GM12865 (cell line): ENCODE measurements at regions not wholly inside any gene's neighbourhood (a gene's known extent, or its start where the extent isn't known, plus 50 kb on each side); places are given as distances from the start of the nearest gene placed in this dataset.
A peak's percentile ranks its signal among the peaks of the same experiment; 100 is the strongest.

Source experiments
- DNase-seq: peaks from one replicate; pipeline ENCODE4 v3.0.0; 2010; ENCODE audit warnings: low read depth
- H3K4me3 ChIP-seq: 2 replicates; pipeline ENCODE4 v1.5.1; 2011; ENCODE audit warnings: mild to moderate bottlenecking, low read depth, low read length, control low read depth
- TF ChIP-seq, protein P1 (sequence below): IDR thresholded peaks from 2 replicates; pipeline ENCODE4 v1.5.1; 2011; ENCODE audit warnings: low read length, control low read depth, low read depth, inconsistent platforms; ENCODE audit not compliant: insufficient read depth; ENCODE audit errors: missing control alignments

DNA sequence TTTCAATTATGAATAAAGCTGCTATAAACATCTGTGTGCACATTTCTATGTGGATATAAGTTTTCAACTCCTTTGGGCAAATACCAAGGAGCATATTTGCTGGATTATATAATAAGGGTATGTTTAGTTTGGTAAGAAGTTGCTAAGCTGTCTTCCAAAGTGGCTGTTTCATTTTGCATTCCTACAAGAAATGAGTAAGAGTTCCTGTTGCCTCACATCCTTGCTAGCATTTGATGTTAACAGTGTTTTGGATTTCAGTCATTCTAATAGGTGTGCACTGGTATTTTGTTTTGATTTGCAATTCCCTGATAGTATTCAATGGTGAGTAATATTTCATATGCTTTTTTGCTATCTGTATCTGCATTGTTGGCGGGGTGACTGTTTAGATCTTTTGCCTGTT is 120.7 kb upstream of the MDFIC2 start:
- H3K4me3 ChIP-seq, result no peak overlapping the region
- TF ChIP-seq, protein P1, sequence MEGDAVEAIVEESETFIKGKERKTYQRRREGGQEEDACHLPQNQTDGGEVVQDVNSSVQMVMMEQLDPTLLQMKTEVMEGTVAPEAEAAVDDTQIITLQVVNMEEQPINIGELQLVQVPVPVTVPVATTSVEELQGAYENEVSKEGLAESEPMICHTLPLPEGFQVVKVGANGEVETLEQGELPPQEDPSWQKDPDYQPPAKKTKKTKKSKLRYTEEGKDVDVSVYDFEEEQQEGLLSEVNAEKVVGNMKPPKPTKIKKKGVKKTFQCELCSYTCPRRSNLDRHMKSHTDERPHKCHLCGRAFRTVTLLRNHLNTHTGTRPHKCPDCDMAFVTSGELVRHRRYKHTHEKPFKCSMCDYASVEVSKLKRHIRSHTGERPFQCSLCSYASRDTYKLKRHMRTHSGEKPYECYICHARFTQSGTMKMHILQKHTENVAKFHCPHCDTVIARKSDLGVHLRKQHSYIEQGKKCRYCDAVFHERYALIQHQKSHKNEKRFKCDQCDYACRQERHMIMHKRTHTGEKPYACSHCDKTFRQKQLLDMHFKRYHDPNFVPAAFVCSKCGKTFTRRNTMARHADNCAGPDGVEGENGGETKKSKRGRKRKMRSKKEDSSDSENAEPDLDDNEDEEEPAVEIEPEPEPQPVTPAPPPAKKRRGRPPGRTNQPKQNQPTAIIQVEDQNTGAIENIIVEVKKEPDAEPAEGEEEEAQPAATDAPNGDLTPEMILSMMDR, result no peak
- no peak for DNase-seq

- TF ChIP-seq, protein P1, result no peak
- no peak for DNase-seq
- no peak overlapping the region for H3K4me3 ChIP-seq
Measured at GRCh38 chr3:70431911-70432310, 119.5 kb upstream of the MDFIC2 start.

GRCh38 chr3:70426071-70426470 is 113.6 kb upstream of the MDFIC2 start:
- TF ChIP-seq, protein P1, result no peak
- no peak overlapping the region for H3K4me3 ChIP-seq
- no peak for DNase-seq

DNA sequence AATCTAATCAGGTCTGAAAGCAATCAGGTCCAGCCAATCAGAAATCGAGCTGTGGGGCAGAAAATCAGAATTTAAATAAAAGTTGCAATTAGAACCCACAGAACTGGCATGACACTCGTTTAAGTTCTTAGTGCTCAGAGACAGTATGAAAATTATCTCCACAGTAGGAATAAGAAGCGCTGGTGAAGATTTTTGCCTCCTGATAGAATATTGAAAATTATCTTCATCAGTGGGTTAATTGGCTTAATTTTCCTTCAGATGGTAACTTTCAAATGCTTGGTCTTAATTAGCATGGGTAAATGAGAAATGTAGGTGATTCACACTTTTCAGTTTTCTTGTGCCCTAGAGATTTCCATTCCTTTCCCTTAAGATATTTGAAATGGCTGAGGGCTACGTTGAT is 109.1 kb upstream of the MDFIC2 start:
- DNase-seq, result no peak
- H3K4me3 ChIP-seq, result no peak overlapping the region
- TF ChIP-seq, protein P1, result no peak

DNA sequence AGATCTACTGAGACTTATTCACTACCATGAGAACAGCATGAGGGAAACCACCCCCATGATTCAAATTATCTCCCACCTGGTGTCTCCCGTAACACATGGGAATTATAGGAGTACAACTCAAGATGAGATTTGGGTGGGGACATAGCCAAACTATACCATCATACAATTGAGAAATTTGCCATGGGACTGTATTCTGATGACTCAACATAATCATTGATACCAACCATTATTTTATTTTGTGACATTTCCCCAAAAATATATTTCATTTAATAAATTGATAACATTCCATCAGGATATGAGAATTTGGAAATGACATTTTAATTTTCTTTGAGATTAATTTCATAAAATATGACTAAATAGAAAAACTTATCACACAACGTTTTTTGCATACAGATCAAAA is 96.6 kb upstream of the MDFIC2 start:
- no peak for DNase-seq
- TF ChIP-seq, protein P1, result no peak
- H3K4me3 ChIP-seq, result no peak overlapping the region

GRCh38 chr3:70400194-70400593 is 87.8 kb upstream of the MDFIC2 start:
- no peak overlapping the region for H3K4me3 ChIP-seq
- peak; percentile 9 for DNase-seq
- TF ChIP-seq, protein P1, result no peak

GRCh38 chr3:70393881-70394612 is 81.6 kb upstream of the MDFIC2 start:
- H3K4me3 ChIP-seq, result no peak overlapping the region
- no peak for DNase-seq
- TF ChIP-seq, protein P1, result no peak
